ENCODE measurements at regions not wholly inside any gene's neighbourhood (a gene's known extent, or its start where the extent isn't known, plus 50 kb on each side); places are given as distances from the start of the nearest gene placed in this dataset.

- H3K27ac Mint-ChIP-seq: no peak overlapping the region
- peaks cover 37% of the 10 kb centered on the region for H3K4me1 Mint-ChIP-seq (ENCODE audit: low read depth)
- H3K9me3 Mint-ChIP-seq (ENCODE audit: low read depth): no peaks in the 10 kb centered on the region
- H3K36me3 Mint-ChIP-seq: no peaks in the 10 kb centered on the region
- H3K4me3 Mint-ChIP-seq: no peak overlapping the region
- H3K27me3 Mint-ChIP-seq: peaks cover 3% of the 10 kb centered on the region
These were observed 185.7 kb upstream of the TOPAZ1 start for GRCh38 chr3:44055951-44056350.

- no peak overlapping the region for H3K27ac Mint-ChIP-seq
- no peaks in the 10 kb centered on the region for H3K9me3 Mint-ChIP-seq (ENCODE audit: low read depth)
- no peaks in the 10 kb centered on the region for H3K36me3 Mint-ChIP-seq
- peaks cover 37% of the 10 kb centered on the region for H3K4me1 Mint-ChIP-seq (ENCODE audit: low read depth)
- peaks cover 3% of the 10 kb centered on the region for H3K27me3 Mint-ChIP-seq
- H3K4me3 Mint-ChIP-seq: no peak overlapping the region
These were observed 185.0 kb upstream of the TOPAZ1 start for GRCh38 chr3:44056446-44057240.

GRCh38 chr3:44058022-44058867 lies 183.4 kb upstream of the TOPAZ1 start:
- H3K4me1 Mint-ChIP-seq (ENCODE audit: low read depth): peaks cover 37% of the 10 kb centered on the region
- no peaks in the 10 kb centered on the region for H3K27me3 Mint-ChIP-seq

GRCh38 chr3:44058868-44059203 lies 182.8 kb upstream of the TOPAZ1 start:
- H3K4me3 Mint-ChIP-seq: no peak overlapping the region
- no peaks in the 10 kb centered on the region for H3K9me3 Mint-ChIP-seq (ENCODE audit: low read depth)
- H3K4me1 Mint-ChIP-seq (ENCODE audit: low read depth): peaks cover 37% of the 10 kb centered on the region
- H3K36me3 Mint-ChIP-seq: no peaks in the 10 kb centered on the region
- no peaks in the 10 kb centered on the region for H3K27me3 Mint-ChIP-seq
- no peak overlapping the region for H3K27ac Mint-ChIP-seq

More at GRCh38 chr3:44058022-44058867, 183.4 kb upstream of the TOPAZ1 start:
- no peaks in the 10 kb centered on the region for H3K9me3 Mint-ChIP-seq (ENCODE audit: low read depth)
- no peaks in the 10 kb centered on the region for H3K36me3 Mint-ChIP-seq
- H3K4me3 Mint-ChIP-seq: peak overlapping the region; percentile 62
- H3K27ac Mint-ChIP-seq: peak overlapping the region; percentile 41

GRCh38 chr3:44060164-44060563 lies 181.5 kb upstream of the TOPAZ1 start:
- Mint-ChIP-seq H3K27ac (no peak overlapping the region), H3K9me3 (ENCODE audit: low read depth) (no peaks in the 10 kb centered on the region), H3K4me1 (ENCODE audit: low read depth) (peaks cover 37% of the 10 kb centered on the region), H3K27me3 (no peaks in the 10 kb centered on the region), H3K36me3 (no peaks in the 10 kb centered on the region), H3K4me3 (no peak overlapping the region)

GRCh38 chr3:44061268-44061667 lies 180.4 kb upstream of the TOPAZ1 start:
- Mint-ChIP-seq H3K9me3 (ENCODE audit: low read depth) (no peaks in the 10 kb centered on the region), H3K36me3 (no peaks in the 10 kb centered on the region), H3K27me3 (no peaks in the 10 kb centered on the region), H3K4me1 (ENCODE audit: low read depth) (peaks cover 37% of the 10 kb centered on the region), H3K27ac (no peak overlapping the region), H3K4me3 (no peak overlapping the region)

- Mint-ChIP-seq H3K27ac (no peak overlapping the region), H3K27me3 (no peaks in the 10 kb centered on the region), H3K4me3 (no peak overlapping the region), H3K36me3 (no peaks in the 10 kb centered on the region), H3K4me1 (ENCODE audit: low read depth) (peaks cover 37% of the 10 kb centered on the region), H3K9me3 (ENCODE audit: low read depth) (no peaks in the 10 kb centered on the region)
These were observed 179.7 kb upstream of the TOPAZ1 start for GRCh38 chr3:44061961-44062360.

- no peak overlapping the region for H3K4me3 Mint-ChIP-seq
- no peak overlapping the region for H3K27ac Mint-ChIP-seq
- H3K36me3 Mint-ChIP-seq: no peaks in the 10 kb centered on the region
These were observed 176.2 kb upstream of the TOPAZ1 start for GRCh38 chr3:44065311-44066094.

GRCh38 chr3:44066806-44067205 lies 174.9 kb upstream of the TOPAZ1 start:
- Mint-ChIP-seq H3K4me3 (no peak overlapping the region), H3K4me1 (ENCODE audit: low read depth) (no peaks in the 10 kb centered on the region), H3K9me3 (ENCODE audit: low read depth) (no peaks in the 10 kb centered on the region), H3K27me3 (no peaks in the 10 kb centered on the region), H3K36me3 (no peaks in the 10 kb centered on the region), H3K27ac (no peak overlapping the region)

More at GRCh38 chr3:44065311-44066094, 176.2 kb upstream of the TOPAZ1 start:
- Mint-ChIP-seq H3K9me3 (ENCODE audit: low read depth) (no peaks in the 10 kb centered on the region), H3K4me1 (ENCODE audit: low read depth) (peaks cover 4% of the 10 kb centered on the region), H3K27me3 (no peaks in the 10 kb centered on the region)

- H3K27ac Mint-ChIP-seq: no peak overlapping the region
- H3K27me3 Mint-ChIP-seq: peaks cover 2% of the 10 kb centered on the region
- H3K4me1 Mint-ChIP-seq (ENCODE audit: low read depth): no peaks in the 10 kb centered on the region
- H3K36me3 Mint-ChIP-seq: peaks cover 3% of the 10 kb centered on the region
- H3K9me3 Mint-ChIP-seq (ENCODE audit: low read depth): no peaks in the 10 kb centered on the region
- no peak overlapping the region for H3K4me3 Mint-ChIP-seq
These were observed 174.3 kb upstream of the TOPAZ1 start for GRCh38 chr3:44067431-44067830.

- H3K9me3 Mint-ChIP-seq (ENCODE audit: low read depth): no peaks in the 10 kb centered on the region
- peaks cover 2% of the 10 kb centered on the region for H3K27me3 Mint-ChIP-seq
These were observed 172.9 kb upstream of the TOPAZ1 start for GRCh38 chr3:44068753-44069152.

GRCh38 chr3:44069276-44069675 lies 172.4 kb upstream of the TOPAZ1 start:
- H3K4me1 Mint-ChIP-seq (ENCODE audit: low read depth): no peaks in the 10 kb centered on the region
- H3K9me3 Mint-ChIP-seq (ENCODE audit: low read depth): no peaks in the 10 kb centered on the region
- H3K27ac Mint-ChIP-seq: no peak overlapping the region
- H3K27me3 Mint-ChIP-seq: peaks cover 2% of the 10 kb centered on the region
- peaks cover 4% of the 10 kb centered on the region for H3K36me3 Mint-ChIP-seq
- H3K4me3 Mint-ChIP-seq: no peak overlapping the region

More at GRCh38 chr3:44068753-44069152, 172.9 kb upstream of the TOPAZ1 start:
- Mint-ChIP-seq H3K4me1 (ENCODE audit: low read depth) (no peaks in the 10 kb centered on the region), H3K36me3 (peaks cover 4% of the 10 kb centered on the region), H3K4me3 (no peak overlapping the region), H3K27ac (no peak overlapping the region)

- H3K4me1 Mint-ChIP-seq (ENCODE audit: low read depth): no peaks in the 10 kb centered on the region
- H3K9me3 Mint-ChIP-seq (ENCODE audit: low read depth): no peaks in the 10 kb centered on the region
- no peak overlapping the region for H3K4me3 Mint-ChIP-seq
- no peak overlapping the region for H3K27ac Mint-ChIP-seq
- peaks cover 4% of the 10 kb centered on the region for H3K36me3 Mint-ChIP-seq
- H3K27me3 Mint-ChIP-seq: peaks cover 2% of the 10 kb centered on the region
These were observed 170.7 kb upstream of the TOPAZ1 start for GRCh38 chr3:44070841-44071546.
